Ovary (tissue), 3 donors: ENCODE measurements at regions not wholly inside any gene's neighbourhood (a gene's known extent, or its start where the extent isn't known, plus 50 kb on each side); places are given as distances from the start of the nearest gene placed in this dataset.

Experiments used
- EP300 ChIP-seq: sonication (generic); formaldehyde crosslinking; IDR thresholded peaks from one replicate; pipeline ENCODE4 v1.6.1; 2017; ENCODE audit warnings: antibody characterized with exemption
- POLR2A ChIP-seq: fragments of 450-650 bp; IDR thresholded peaks from one replicate; pipeline ENCODE4 v1.6.1; 2017; ENCODE audit warnings: antibody characterized with exemption, mild to moderate bottlenecking, moderate library complexity
- TF ChIP-seq, protein P1 (sequence below), 3 donors: fragments of 450-650 bp in 2 of 3; fragments of 200-600 bp in 1 of 3; IDR thresholded peaks; one replicate each; pipeline versions ENCODE4 v1.5.1 to v1.8.0; 2016 to 2022; ENCODE audit warnings: antibody characterized with exemption in 3 of 3, mild to moderate bottlenecking in 1 of 3
- donor health status: DM: no; HTN: no; CAD: no.

GRCh38 chr1:232381394-232382100 lies 248.4 kb downstream of the SIPA1L2 start:
- TF ChIP-seq, protein P1, sequence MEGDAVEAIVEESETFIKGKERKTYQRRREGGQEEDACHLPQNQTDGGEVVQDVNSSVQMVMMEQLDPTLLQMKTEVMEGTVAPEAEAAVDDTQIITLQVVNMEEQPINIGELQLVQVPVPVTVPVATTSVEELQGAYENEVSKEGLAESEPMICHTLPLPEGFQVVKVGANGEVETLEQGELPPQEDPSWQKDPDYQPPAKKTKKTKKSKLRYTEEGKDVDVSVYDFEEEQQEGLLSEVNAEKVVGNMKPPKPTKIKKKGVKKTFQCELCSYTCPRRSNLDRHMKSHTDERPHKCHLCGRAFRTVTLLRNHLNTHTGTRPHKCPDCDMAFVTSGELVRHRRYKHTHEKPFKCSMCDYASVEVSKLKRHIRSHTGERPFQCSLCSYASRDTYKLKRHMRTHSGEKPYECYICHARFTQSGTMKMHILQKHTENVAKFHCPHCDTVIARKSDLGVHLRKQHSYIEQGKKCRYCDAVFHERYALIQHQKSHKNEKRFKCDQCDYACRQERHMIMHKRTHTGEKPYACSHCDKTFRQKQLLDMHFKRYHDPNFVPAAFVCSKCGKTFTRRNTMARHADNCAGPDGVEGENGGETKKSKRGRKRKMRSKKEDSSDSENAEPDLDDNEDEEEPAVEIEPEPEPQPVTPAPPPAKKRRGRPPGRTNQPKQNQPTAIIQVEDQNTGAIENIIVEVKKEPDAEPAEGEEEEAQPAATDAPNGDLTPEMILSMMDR (IDR thresholded peaks at IDR 0.05): no peak
- TF ChIP-seq POLR2A (no peak), EP300 (no peak)
